Effector memory CD4-positive, alpha-beta T cell (primary cell): ENCODE measurements at regions not wholly inside any gene's neighbourhood (a gene's known extent, or its start where the extent isn't known, plus 50 kb on each side); places are given as distances from the start of the nearest gene placed in this dataset.

Experiments
- DNase-seq, 3 donors: peaks; one replicate each; pipeline ENCODE4 v3.0.0-alpha.2; 2020
- H3K27ac ChIP-seq: 2 replicates; pipeline ENCODE4 v1.7.0; 2013; ENCODE audit warnings: mild to moderate bottlenecking, low read length, moderate library complexity; ENCODE audit not compliant: insufficient read depth, poor library complexity, severe bottlenecking
- H3K27me3 ChIP-seq: replicated peaks from 2 replicates; pipeline ENCODE4 v1.7.0; 2013; ENCODE audit warnings: mild to moderate bottlenecking, low read length; ENCODE audit not compliant: insufficient read depth, control insufficient read depth, poor library complexity, severe bottlenecking
- H3K36me3 ChIP-seq: 2 replicates; pipeline ENCODE4 v1.7.0; 2013; ENCODE audit warnings: mild to moderate bottlenecking, low read length, moderate library complexity; ENCODE audit not compliant: control insufficient read depth, insufficient read depth
- H3K4me1 ChIP-seq: 2 replicates; pipeline ENCODE4 v1.7.0; 2013; ENCODE audit warnings: low read length, mild to moderate bottlenecking; ENCODE audit not compliant: control insufficient read depth, insufficient read depth, poor library complexity, severe bottlenecking
- H3K4me3 ChIP-seq: 2 replicates; pipeline ENCODE4 v1.7.0; 2013; ENCODE audit warnings: low read length, low read depth, mild to moderate bottlenecking; ENCODE audit not compliant: insufficient read depth, poor library complexity, severe bottlenecking
- H3K9me3 ChIP-seq: 2 replicates; pipeline ENCODE4 v1.7.0; 2013; ENCODE audit warnings: mild to moderate bottlenecking, low read length, moderate library complexity; ENCODE audit not compliant: control insufficient read depth

- no peaks in the 10 kb centered on the region for H3K4me1 ChIP-seq
- H3K4me3 ChIP-seq: no peak overlapping the region
These were observed 577.2 kb downstream of the PPARGC1A start for GRCh38 chr4:23312686-23313085.

GRCh38 chr4:23311983-23312382 lies 577.9 kb downstream of the PPARGC1A start:
- Histone ChIP-seq H3K27me3 (no peaks in the 10 kb centered on the region), H3K27ac (no peak overlapping the region), H3K36me3 (no peaks in the 10 kb centered on the region), H3K4me1 (no peaks in the 10 kb centered on the region), H3K4me3 (no peak overlapping the region), H3K9me3 (no peaks in the 10 kb centered on the region)
- DNase-seq: no peak

More at GRCh38 chr4:23312686-23313085, 577.2 kb downstream of the PPARGC1A start:
- Histone ChIP-seq H3K9me3 (no peaks in the 10 kb centered on the region), H3K36me3 (no peaks in the 10 kb centered on the region), H3K27me3 (no peaks in the 10 kb centered on the region), H3K27ac (no peak overlapping the region)
- DNase-seq: no peak

GRCh38 chr4:23305026-23305425 lies 584.8 kb downstream of the PPARGC1A start:
- Histone ChIP-seq H3K36me3 (no peaks in the 10 kb centered on the region), H3K27me3 (no peaks in the 10 kb centered on the region), H3K9me3 (no peaks in the 10 kb centered on the region), H3K27ac (no peak overlapping the region), H3K4me3 (no peak overlapping the region), H3K4me1 (no peaks in the 10 kb centered on the region)
- DNase-seq: no peak

- Histone ChIP-seq H3K4me3 (no peak overlapping the region), H3K9me3 (no peaks in the 10 kb centered on the region), H3K27ac (no peak overlapping the region), H3K27me3 (no peaks in the 10 kb centered on the region), H3K4me1 (no peaks in the 10 kb centered on the region), H3K36me3 (no peaks in the 10 kb centered on the region)
- no peak for DNase-seq
These were observed 591.5 kb downstream of the PPARGC1A start for GRCh38 chr4:23298371-23298770.

- no peak overlapping the region for H3K27ac ChIP-seq
- H3K27me3 ChIP-seq: no peaks in the 10 kb centered on the region
- no peak for DNase-seq
- H3K4me1 ChIP-seq: no peaks in the 10 kb centered on the region
- H3K36me3 ChIP-seq: no peaks in the 10 kb centered on the region
- H3K9me3 ChIP-seq: no peaks in the 10 kb centered on the region
- H3K4me3 ChIP-seq: no peak overlapping the region
These were observed 592.5 kb downstream of the PPARGC1A start for GRCh38 chr4:23297327-23297726.

- no peak overlapping the region for H3K4me3 ChIP-seq
- no peaks in the 10 kb centered on the region for H3K27me3 ChIP-seq
- no peaks in the 10 kb centered on the region for H3K36me3 ChIP-seq
- H3K4me1 ChIP-seq: no peaks in the 10 kb centered on the region
- no peak overlapping the region for H3K27ac ChIP-seq
- no peaks in the 10 kb centered on the region for H3K9me3 ChIP-seq
- DNase-seq: no peak
These were observed 598.4 kb downstream of the GBA3 start for GRCh38 chr4:23291139-23291538.

- DNase-seq: no peak
These were observed 597.9 kb downstream of the GBA3 start for GRCh38 chr4:23290656-23291055.

GRCh38 chr4:23279377-23279986 lies 586.7 kb downstream of the GBA3 start:
- H3K4me3 ChIP-seq: no peak overlapping the region
- no peaks in the 10 kb centered on the region for H3K27me3 ChIP-seq
- H3K36me3 ChIP-seq: no peaks in the 10 kb centered on the region
- DNase-seq: no peak
- H3K4me1 ChIP-seq: no peaks in the 10 kb centered on the region
- H3K27ac ChIP-seq: no peak overlapping the region
- H3K9me3 ChIP-seq: no peaks in the 10 kb centered on the region

More at GRCh38 chr4:23290656-23291055, 597.9 kb downstream of the GBA3 start:
- no peaks in the 10 kb centered on the region for H3K9me3 ChIP-seq
- H3K36me3 ChIP-seq: no peaks in the 10 kb centered on the region
- H3K27me3 ChIP-seq: no peaks in the 10 kb centered on the region
- no peaks in the 10 kb centered on the region for H3K4me1 ChIP-seq
- no peak overlapping the region for H3K4me3 ChIP-seq
- no peak overlapping the region for H3K27ac ChIP-seq

GRCh38 chr4:23278845-23279244 lies 586.1 kb downstream of the GBA3 start:
- H3K9me3 ChIP-seq: no peaks in the 10 kb centered on the region
- no peak overlapping the region for H3K27ac ChIP-seq
- no peaks in the 10 kb centered on the region for H3K36me3 ChIP-seq
- no peaks in the 10 kb centered on the region for H3K4me1 ChIP-seq
- no peak overlapping the region for H3K4me3 ChIP-seq
- no peak for DNase-seq
- H3K27me3 ChIP-seq: no peaks in the 10 kb centered on the region

- no peaks in the 10 kb centered on the region for H3K36me3 ChIP-seq
- H3K4me3 ChIP-seq: no peak overlapping the region
- no peaks in the 10 kb centered on the region for H3K4me1 ChIP-seq
- H3K27me3 ChIP-seq: no peaks in the 10 kb centered on the region
- no peaks in the 10 kb centered on the region for H3K9me3 ChIP-seq
- DNase-seq: no peak
- no peak overlapping the region for H3K27ac ChIP-seq
These were observed 583.3 kb downstream of the GBA3 start for GRCh38 chr4:23276076-23276475.
